ENCODE measurements at regions not wholly inside any gene's neighbourhood (a gene's known extent, or its start where the extent isn't known, plus 50 kb on each side); places are given as distances from the start of the nearest gene placed in this dataset.
"Not testable (repeated sequence)": the region's sequence is repeated elsewhere in the genome, so short reads cannot be mapped to it uniquely, and the experiment has no call there.

DNA sequence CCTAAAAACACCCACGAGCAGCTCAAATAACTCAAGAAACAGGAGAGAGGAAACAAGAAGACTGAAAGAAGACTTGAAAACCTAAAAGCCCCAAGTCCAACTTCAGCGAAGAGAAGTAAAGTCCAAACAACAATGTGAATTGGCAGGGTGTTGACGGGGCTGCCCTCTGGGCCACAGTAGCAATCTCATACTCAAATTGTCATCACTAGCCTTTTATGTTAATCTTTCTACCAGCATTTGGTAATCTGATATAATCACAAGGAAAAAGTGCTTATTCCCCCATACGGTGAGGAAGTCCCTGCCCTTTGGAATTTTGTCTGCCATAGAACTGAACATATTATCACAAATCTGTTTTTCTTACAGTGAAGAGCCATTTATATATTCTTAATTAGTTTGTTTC is 51.5 kb upstream of the IFNE start:
- no peak for DNase-seq (ENCODE audit: low read depth in 6 of 9, low spot score in 9 of 9)
- Histone ChIP-seq H3K36me3 (ENCODE audit: control insufficient read depth in 2 of 2, insufficient read depth in 2 of 2, low read length in 1 of 2) (no peaks in the 10 kb centered on the region), H3K27me3 (ENCODE audit: control insufficient read depth in 2 of 2, insufficient read depth in 1 of 2, low read length in 1 of 2) (no peaks in the 10 kb centered on the region), H3K27ac (ENCODE audit: low read depth in 1 of 2, low read length in 1 of 2) (no peak overlapping the region), H3K9me3 (ENCODE audit: control insufficient read depth in 2 of 2, insufficient read depth in 1 of 2, low read length in 1 of 2) (no peaks in the 10 kb centered on the region), H3K4me3 (ENCODE audit: low read length in 2 of 2) (no peak overlapping the region), H3K4me1 (ENCODE audit: control insufficient read depth in 2 of 2, insufficient read depth in 2 of 2, low read length in 2 of 2) (no peaks in the 10 kb centered on the region)
- 69% methylated on average over 4 of the region's 4 CpGs for WGBS

GRCh38 chr9:21535396-21535795 is 53.3 kb upstream of the IFNE start:
- 97% methylated on average over 2 of the region's 2 CpGs for WGBS
- Histone ChIP-seq H3K4me3 (ENCODE audit: low read length in 2 of 2) (no peak overlapping the region), H3K9me3 (ENCODE audit: control insufficient read depth in 2 of 2, insufficient read depth in 1 of 2, low read length in 1 of 2) (no peaks in the 10 kb centered on the region), H3K27me3 (ENCODE audit: control insufficient read depth in 2 of 2, insufficient read depth in 1 of 2, low read length in 1 of 2) (no peaks in the 10 kb centered on the region), H3K4me1 (ENCODE audit: control insufficient read depth in 2 of 2, insufficient read depth in 2 of 2, low read length in 2 of 2) (no peaks in the 10 kb centered on the region), H3K36me3 (ENCODE audit: control insufficient read depth in 2 of 2, insufficient read depth in 2 of 2, low read length in 1 of 2) (no peaks in the 10 kb centered on the region), H3K27ac (ENCODE audit: low read depth in 1 of 2, low read length in 1 of 2) (no peak overlapping the region)
- DNase-seq (ENCODE audit: low read depth in 6 of 9, low spot score in 9 of 9), result no peak

DNA sequence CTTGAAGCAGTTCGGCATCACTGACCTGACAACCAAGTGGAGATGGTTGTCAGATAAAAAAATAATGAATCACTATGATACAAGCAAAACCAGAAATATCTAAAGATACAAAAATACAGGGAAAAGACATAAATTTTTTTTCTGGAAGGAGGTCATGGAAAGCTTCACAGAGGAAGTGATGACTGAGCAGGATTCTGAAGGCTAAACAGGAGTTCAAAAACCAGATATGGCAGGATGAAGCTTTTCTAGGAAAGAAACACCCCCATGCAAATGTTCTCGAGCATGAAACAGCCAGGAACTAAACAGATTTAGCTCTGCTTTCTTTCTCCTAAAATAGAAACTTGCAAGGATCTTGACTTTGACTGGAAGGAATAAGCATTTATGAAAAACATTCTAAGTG is 60.7 kb upstream of the IFNE start:
- Histone ChIP-seq H3K4me1 (ENCODE audit: control insufficient read depth in 2 of 2, insufficient read depth in 2 of 2, low read length in 2 of 2) (no peaks in the 10 kb centered on the region), H3K4me3 (ENCODE audit: low read length in 2 of 2) (no peak overlapping the region), H3K27ac (ENCODE audit: low read depth in 1 of 2, low read length in 1 of 2) (no peak overlapping the region), H3K27me3 (ENCODE audit: control insufficient read depth in 2 of 2, insufficient read depth in 1 of 2, low read length in 1 of 2) (no peaks in the 10 kb centered on the region), H3K36me3 (ENCODE audit: control insufficient read depth in 2 of 2, insufficient read depth in 2 of 2, low read length in 1 of 2) (no peaks in the 10 kb centered on the region), H3K9me3 (ENCODE audit: control insufficient read depth in 2 of 2, insufficient read depth in 1 of 2, low read length in 1 of 2) (no peaks in the 10 kb centered on the region)
- 64% methylated on average over 2 of the region's 2 CpGs for WGBS
- DNase-seq (ENCODE audit: low read depth in 6 of 9, low spot score in 9 of 9), result no peak

- Histone ChIP-seq H3K4me1 (ENCODE audit: control insufficient read depth in 2 of 2, insufficient read depth in 2 of 2, low read length in 2 of 2) (no peaks in the 10 kb centered on the region), H3K27ac (ENCODE audit: low read depth in 1 of 2, low read length in 1 of 2) (no peak overlapping the region), H3K9me3 (ENCODE audit: control insufficient read depth in 2 of 2, insufficient read depth in 1 of 2, low read length in 1 of 2) (no peaks in the 10 kb centered on the region), H3K4me3 (ENCODE audit: low read length in 2 of 2) (no peak overlapping the region), H3K36me3 (ENCODE audit: control insufficient read depth in 2 of 2, insufficient read depth in 2 of 2, low read length in 1 of 2) (no peaks in the 10 kb centered on the region), H3K27me3 (ENCODE audit: control insufficient read depth in 2 of 2, insufficient read depth in 1 of 2, low read length in 1 of 2) (no peaks in the 10 kb centered on the region)
- WGBS, result 94% methylated on average over 4 of the region's 4 CpGs
- DNase-seq (ENCODE audit: low read depth in 6 of 9, low spot score in 9 of 9), result no peak
These were observed 61.1 kb upstream of the IFNE start for GRCh38 chr9:21543187-21543586.

- not testable (repeated sequence) for H3K4me3 ChIP-seq (ENCODE audit: low read length in 2 of 2); H3K9me3 ChIP-seq (ENCODE audit: control insufficient read depth in 2 of 2, insufficient read depth in 1 of 2, low read length in 1 of 2); DNase-seq (ENCODE audit: low read depth in 6 of 9, low spot score in 9 of 9); H3K27me3 ChIP-seq (ENCODE audit: control insufficient read depth in 2 of 2, insufficient read depth in 1 of 2, low read length in 1 of 2); H3K27ac ChIP-seq (ENCODE audit: low read depth in 1 of 2, low read length in 1 of 2); H3K4me1 ChIP-seq (ENCODE audit: control insufficient read depth in 2 of 2, insufficient read depth in 2 of 2, low read length in 2 of 2); H3K36me3 ChIP-seq (ENCODE audit: control insufficient read depth in 2 of 2, insufficient read depth in 2 of 2, low read length in 1 of 2)
- 94% methylated on average over 4 of the region's 4 CpGs for WGBS
These were observed 61.7 kb upstream of the IFNE start for GRCh38 chr9:21543816-21544215.

- DNase-seq (ENCODE audit: low read depth in 6 of 9, low spot score in 9 of 9), result no peak
- Histone ChIP-seq H3K27ac (ENCODE audit: low read depth in 1 of 2, low read length in 1 of 2) (no peak overlapping the region), H3K36me3 (ENCODE audit: control insufficient read depth in 2 of 2, insufficient read depth in 2 of 2, low read length in 1 of 2) (no peaks in the 10 kb centered on the region), H3K4me3 (ENCODE audit: low read length in 2 of 2) (no peak overlapping the region), H3K9me3 (ENCODE audit: control insufficient read depth in 2 of 2, insufficient read depth in 1 of 2, low read length in 1 of 2) (no peaks in the 10 kb centered on the region), H3K4me1 (ENCODE audit: control insufficient read depth in 2 of 2, insufficient read depth in 2 of 2, low read length in 2 of 2) (no peaks in the 10 kb centered on the region), H3K27me3 (ENCODE audit: control insufficient read depth in 2 of 2, insufficient read depth in 1 of 2, low read length in 1 of 2) (no peaks in the 10 kb centered on the region)
- 94% methylated on average over 1 of the region's 1 CpG for WGBS
These were observed 64.8 kb upstream of the IFNE start for GRCh38 chr9:21546949-21547348.

- no peaks in the 10 kb centered on the region for H3K36me3 ChIP-seq (ENCODE audit: control insufficient read depth in 2 of 2, insufficient read depth in 2 of 2, low read length in 1 of 2)
- no peaks in the 10 kb centered on the region for H3K4me1 ChIP-seq (ENCODE audit: control insufficient read depth in 2 of 2, insufficient read depth in 2 of 2, low read length in 2 of 2)
- no peaks in the 10 kb centered on the region for H3K9me3 ChIP-seq (ENCODE audit: control insufficient read depth in 2 of 2, insufficient read depth in 1 of 2, low read length in 1 of 2)
- no peaks in the 10 kb centered on the region for H3K27me3 ChIP-seq (ENCODE audit: control insufficient read depth in 2 of 2, insufficient read depth in 1 of 2, low read length in 1 of 2)
- no peak overlapping the region for H3K4me3 ChIP-seq (ENCODE audit: low read length in 2 of 2)
- no peak for DNase-seq (ENCODE audit: low read depth in 6 of 9, low spot score in 9 of 9)
- 85% methylated on average over 9 of the region's 9 CpGs for WGBS
- no peak overlapping the region for H3K27ac ChIP-seq (ENCODE audit: low read depth in 1 of 2, low read length in 1 of 2)
These were observed 67.2 kb upstream of the IFNE start for GRCh38 chr9:21549251-21549765.

DNA sequence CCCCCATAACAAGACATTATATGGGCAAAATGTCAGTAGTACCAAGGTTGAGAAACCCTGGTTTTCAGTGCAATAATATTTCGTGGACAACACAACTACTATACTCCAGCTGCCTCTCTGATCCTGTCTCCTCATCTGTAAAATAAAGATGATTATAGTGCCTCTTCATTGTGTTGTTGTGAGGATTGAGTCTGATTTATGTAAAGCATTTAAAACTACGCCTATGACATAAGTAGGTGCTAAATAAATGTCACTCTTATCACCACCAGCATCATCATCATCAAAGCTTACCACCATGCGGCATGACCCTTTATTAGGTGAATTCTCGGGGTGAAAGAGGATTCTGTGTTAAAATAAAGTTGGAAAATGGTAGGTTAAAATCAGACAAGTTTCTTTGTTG is 67.8 kb upstream of the IFNE start:
- H3K4me1 ChIP-seq (ENCODE audit: control insufficient read depth in 2 of 2, insufficient read depth in 2 of 2, low read length in 2 of 2), result no peaks in the 10 kb centered on the region
- no peak overlapping the region for H3K27ac ChIP-seq (ENCODE audit: low read depth in 1 of 2, low read length in 1 of 2)

DNA sequence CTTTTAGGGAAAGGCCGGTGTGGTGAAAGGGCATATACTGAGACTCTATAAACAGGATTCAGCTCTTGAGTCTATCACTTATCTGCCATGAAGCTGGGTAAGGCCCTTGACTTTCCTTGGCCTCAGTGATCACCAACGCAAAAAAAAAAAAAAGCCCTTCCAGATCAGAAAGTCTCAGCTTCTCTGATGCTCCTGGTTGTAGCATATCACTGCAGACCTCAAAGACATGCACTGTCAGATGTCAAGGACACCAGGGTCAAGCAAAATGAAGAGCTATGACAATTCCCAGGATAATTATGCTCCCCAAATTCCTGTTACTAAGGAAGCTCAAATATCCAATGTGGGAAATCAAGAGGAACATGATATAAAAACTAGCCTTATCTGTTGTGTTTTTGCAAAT is 68.3 kb upstream of the IFNE start:
- peaks cover 0 to 3% of the 10 kb centered on the region in 2 donors for H3K27me3 ChIP-seq (ENCODE audit: control insufficient read depth in 2 of 2, insufficient read depth in 1 of 2, low read length in 1 of 2)
- no peak for DNase-seq (ENCODE audit: low read depth in 6 of 9, low spot score in 9 of 9)
- H3K27ac ChIP-seq (ENCODE audit: low read depth in 1 of 2, low read length in 1 of 2), result no peak overlapping the region
- H3K4me1 ChIP-seq (ENCODE audit: control insufficient read depth in 2 of 2, insufficient read depth in 2 of 2, low read length in 2 of 2), result no peaks in the 10 kb centered on the region
- H3K9me3 ChIP-seq (ENCODE audit: control insufficient read depth in 2 of 2, insufficient read depth in 1 of 2, low read length in 1 of 2), result no peaks in the 10 kb centered on the region
- 97% methylated on average over 2 of the region's 2 CpGs for WGBS
- H3K4me3 ChIP-seq (ENCODE audit: low read length in 2 of 2), result no peak overlapping the region
- no peaks in the 10 kb centered on the region for H3K36me3 ChIP-seq (ENCODE audit: control insufficient read depth in 2 of 2, insufficient read depth in 2 of 2, low read length in 1 of 2)

More for the DNA sequence above, 67.8 kb upstream of the IFNE start:
- 93% methylated on average over 4 of the region's 4 CpGs for WGBS
- no peak for DNase-seq (ENCODE audit: low read depth in 6 of 9, low spot score in 9 of 9)
- no peaks in the 10 kb centered on the region for H3K27me3 ChIP-seq (ENCODE audit: control insufficient read depth in 2 of 2, insufficient read depth in 1 of 2, low read length in 1 of 2)
- H3K9me3 ChIP-seq (ENCODE audit: control insufficient read depth in 2 of 2, insufficient read depth in 1 of 2, low read length in 1 of 2), result no peaks in the 10 kb centered on the region
- no peak overlapping the region for H3K4me3 ChIP-seq (ENCODE audit: low read length in 2 of 2)
- H3K36me3 ChIP-seq (ENCODE audit: control insufficient read depth in 2 of 2, insufficient read depth in 2 of 2, low read length in 1 of 2), result no peaks in the 10 kb centered on the region

DNA sequence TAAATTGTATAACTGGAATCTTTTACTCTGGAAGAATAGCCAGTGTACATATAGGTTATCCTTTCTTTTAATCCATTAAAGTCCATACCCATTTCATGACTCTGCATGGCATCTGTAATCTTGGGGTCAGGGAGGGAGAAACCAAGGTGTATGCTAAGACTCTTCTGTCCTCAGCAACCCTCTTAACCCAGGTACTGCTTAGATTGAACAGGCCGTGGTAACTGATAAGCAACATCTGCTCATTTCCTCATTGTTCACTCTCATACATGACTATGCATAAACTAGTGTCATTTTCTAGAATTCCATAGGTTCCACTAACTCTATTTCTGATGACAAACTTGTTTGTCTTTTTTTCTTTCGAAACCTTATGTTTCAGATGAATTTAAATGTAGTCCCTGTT is 69.3 kb upstream of the IFNE start:
- WGBS, result 68% methylated on average over 2 of the region's 2 CpGs
- peaks cover 4 to 11% of the 10 kb centered on the region in 2 donors for H3K27me3 ChIP-seq (ENCODE audit: control insufficient read depth in 2 of 2, insufficient read depth in 1 of 2, low read length in 1 of 2)
- DNase-seq (ENCODE audit: low read depth in 6 of 9, low spot score in 9 of 9), result no peak
- no peaks in the 10 kb centered on the region for H3K9me3 ChIP-seq (ENCODE audit: control insufficient read depth in 2 of 2, insufficient read depth in 1 of 2, low read length in 1 of 2)
- no peaks in the 10 kb centered on the region for H3K36me3 ChIP-seq (ENCODE audit: control insufficient read depth in 2 of 2, insufficient read depth in 2 of 2, low read length in 1 of 2)
- H3K4me1 ChIP-seq (ENCODE audit: control insufficient read depth in 2 of 2, insufficient read depth in 2 of 2, low read length in 2 of 2), result no peaks in the 10 kb centered on the region
- no peak overlapping the region for H3K4me3 ChIP-seq (ENCODE audit: low read length in 2 of 2)
- no peak overlapping the region for H3K27ac ChIP-seq (ENCODE audit: low read depth in 1 of 2, low read length in 1 of 2)

All from thymus (tissue), 11 donors.